CD14-positive monocyte (primary cell): ENCODE measurements at regions not wholly inside any gene's neighbourhood (a gene's known extent, or its start where the extent isn't known, plus 50 kb on each side); places are given as distances from the start of the nearest gene placed in this dataset.

Experiments used
- DNase-seq, 3 donors: peaks; one replicate each; pipeline ENCODE4 v3.0.0-alpha.2; 2011 to 2022
- H2AFZ ChIP-seq: 2 replicates; pipeline ENCODE4 v1.6.0; 2012; ENCODE audit warnings: mild to moderate bottlenecking, low read depth, low read length, inconsistent platforms; ENCODE audit not compliant: insufficient read depth, poor library complexity, severe bottlenecking
- H3K27ac ChIP-seq, 2 donors: 1 replicate in 1 of 2; 2 replicates in 1 of 2; pipeline ENCODE4 v1.5.1; 2012 to 2013; ENCODE audit warnings: low read length in 2 of 2, control low read depth in 1 of 2, inconsistent platforms in 1 of 2, low read depth in 1 of 2, mild to moderate bottlenecking in 1 of 2
- H3K27me3 ChIP-seq, 2 donors: one replicate each; pipeline versions ENCODE4 v1.6.0 to v1.6.1; 2011 to 2013; ENCODE audit warnings: low read length in 2 of 2; ENCODE audit not compliant: control insufficient read depth in 2 of 2, insufficient read depth in 2 of 2
- H3K36me3 ChIP-seq, 2 donors: replicated peaks in 1 of 2; 1 replicate in 1 of 2; 2 replicates in 1 of 2; pipeline versions ENCODE4 v1.5.1 to v1.6.1; 2012 to 2013; ENCODE audit warnings: low read length in 2 of 2, control low read depth in 1 of 2, inconsistent platforms in 1 of 2, mild to moderate bottlenecking in 1 of 2; ENCODE audit not compliant: insufficient read depth in 2 of 2, control insufficient read depth in 1 of 2
- H3K4me1 ChIP-seq, 2 donors: 1 replicate in 1 of 2; 2 replicates in 1 of 2; pipeline versions ENCODE4 v1.5.1 to v1.6.1; 2012 to 2013; ENCODE audit warnings: low read length in 2 of 2, control low read depth in 1 of 2, inconsistent platforms in 1 of 2, mild to moderate bottlenecking in 1 of 2, moderate library complexity in 1 of 2; ENCODE audit not compliant: insufficient read depth in 2 of 2, control insufficient read depth in 1 of 2
- H3K4me2 ChIP-seq: replicated peaks from 2 replicates; pipeline ENCODE3; 2012; ENCODE audit warnings: low read length, moderate library complexity, mild to moderate bottlenecking; ENCODE audit not compliant: poor library complexity, severe bottlenecking; ENCODE audit errors: extremely low read depth
- H3K4me3 ChIP-seq, 3 experiments: fragments of 200-600 bp in 1 of 3; sonication (generic) in 1 of 3; replicated peaks in 1 of 3; 1 replicate in 2 of 3; 2 replicates in 1 of 3; pipeline ENCODE4 v1.5.1; 2011 to 2013; ENCODE audit warnings: low read length in 3 of 3, mild to moderate bottlenecking in 3 of 3, control low read depth in 2 of 3, low read depth in 2 of 3, inconsistent platforms in 1 of 3, moderate library complexity in 1 of 3
- H3K79me2 ChIP-seq: 2 replicates; pipeline ENCODE4 v1.6.0; 2012; ENCODE audit warnings: mild to moderate bottlenecking, control low read depth, inconsistent platforms, low read length, moderate library complexity; ENCODE audit not compliant: insufficient read depth
- H3K9ac ChIP-seq: 2 replicates; pipeline ENCODE4 v1.6.0; 2017; ENCODE audit warnings: low read length, mild to moderate bottlenecking; ENCODE audit not compliant: insufficient read depth, poor library complexity, severe bottlenecking
- H3K9me3 ChIP-seq, 2 donors: replicated peaks in 1 of 2; 1 replicate in 1 of 2; 2 replicates in 1 of 2; pipeline versions ENCODE4 v1.5.1 to v1.6.1; 2012 to 2013; ENCODE audit warnings: low read length in 2 of 2, control low read depth in 1 of 2; ENCODE audit not compliant: control insufficient read depth in 1 of 2, insufficient read depth in 1 of 2
- H4K20me1 ChIP-seq: 2 replicates; pipeline ENCODE4 v1.6.0; 2012; ENCODE audit warnings: mild to moderate bottlenecking, low read length, control low read depth, moderate library complexity; ENCODE audit not compliant: insufficient read depth
- H3K27ac Mint-ChIP-seq, 7 donors: one replicate each; pipeline ENCODE4 v1.8.0; 2020; ENCODE audit warnings: mild to moderate bottlenecking in 7 of 7, mixed read lengths in 7 of 7, moderate library complexity in 6 of 7, inconsistent platforms in 2 of 7
- H3K27me3 Mint-ChIP-seq, 3 donors: one replicate each; pipeline ENCODE4 v1.8.0; 2021 to 2022; ENCODE audit warnings: low read depth in 3 of 3, mild to moderate bottlenecking in 3 of 3, mixed read lengths in 3 of 3, moderate library complexity in 3 of 3, inconsistent platforms in 1 of 3
- H3K36me3 Mint-ChIP-seq, 2 donors: one replicate each; pipeline ENCODE4 v1.8.0; 2020; ENCODE audit warnings: mixed read lengths in 2 of 2, inconsistent platforms in 1 of 2, mild to moderate bottlenecking in 1 of 2
- H3K4me1 Mint-ChIP-seq: one replicate; pipeline ENCODE4 v1.8.0; 2020; ENCODE audit warnings: mild to moderate bottlenecking, mixed read lengths
- H3K4me3 Mint-ChIP-seq, 2 donors: one replicate each; pipeline ENCODE4 v1.8.0; 2020; ENCODE audit warnings: mild to moderate bottlenecking in 2 of 2, mixed read lengths in 2 of 2, moderate library complexity in 1 of 2
- H3K9me3 Mint-ChIP-seq, 7 donors: one replicate each; pipeline ENCODE4 v1.8.0; 2020 to 2022; ENCODE audit warnings: mixed read lengths in 7 of 7, mild to moderate bottlenecking in 6 of 7, moderate library complexity in 6 of 7, inconsistent platforms in 2 of 7
- WGBS: methylation state at CpG from one replicate; pipeline ENCODE4 v1.1.5; 2013; ENCODE audit warnings: missing lambda C conversion rate; ENCODE audit not compliant: insufficient coverage; 5-methylcytosine and 5-hydroxymethylcytosine counted together
- intact Hi-C, 2 donors: fragments of 100-400 bp; cut with micrococcal nuclease; formaldehyde crosslinking; loops; one replicate each; pipeline versions ENCODE4 v1.15.0 to v1.15.1; 2023
- TF ChIP-seq, protein P1 (sequence below): fragments of 200-600 bp; IDR thresholded peaks from one replicate; pipeline ENCODE4 v1.8.0; 2022; ENCODE audit warnings: antibody characterized with exemption, mild to moderate bottlenecking

DNA sequence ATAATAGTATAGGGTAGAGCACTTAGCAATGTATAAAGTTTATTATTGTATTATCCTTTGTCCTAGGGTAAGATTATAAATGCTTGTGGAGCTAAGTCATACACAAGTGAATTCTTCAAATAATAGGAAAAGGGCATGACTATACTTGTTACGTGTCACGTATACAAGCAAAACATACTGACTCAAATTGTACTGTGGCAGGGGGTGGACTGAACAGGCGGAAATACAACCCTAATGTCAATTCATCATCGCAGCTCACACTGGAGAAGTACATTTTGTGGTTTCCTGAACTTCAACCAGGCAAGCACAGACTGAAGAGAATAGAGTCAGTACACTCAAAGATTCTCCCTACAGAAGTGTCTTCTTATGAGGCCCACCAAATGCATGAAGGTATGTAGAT, 201.0 kb downstream of the MBD2 start:
- no peak for DNase-seq
- Mint-ChIP-seq H3K27me3 (peaks cover 0 to 3% (median 0%) of the 10 kb centered on the region in 3 donors), H3K9me3 (peaks cover 0 to 3% (median 0%) of the 10 kb centered on the region in 7 donors), H3K4me1 (no peaks in the 10 kb centered on the region), H3K27ac (no peak overlapping the region), H3K36me3 (no peaks in the 10 kb centered on the region), H3K4me3 (no peak overlapping the region)
- no peaks in the 10 kb centered on the region for H3K36me3 ChIP-seq
- no peaks in the 10 kb centered on the region for H3K27me3 ChIP-seq
- intact Hi-C loops: no loop called here
- H3K4me2 ChIP-seq: no peak overlapping the region
- no peaks in the 10 kb centered on the region for H3K9me3 ChIP-seq
- H4K20me1 ChIP-seq: no peaks in the 10 kb centered on the region
- no peak overlapping the region for H3K4me3 ChIP-seq
- H3K27ac ChIP-seq: no peak overlapping the region
- TF ChIP-seq, protein P1, sequence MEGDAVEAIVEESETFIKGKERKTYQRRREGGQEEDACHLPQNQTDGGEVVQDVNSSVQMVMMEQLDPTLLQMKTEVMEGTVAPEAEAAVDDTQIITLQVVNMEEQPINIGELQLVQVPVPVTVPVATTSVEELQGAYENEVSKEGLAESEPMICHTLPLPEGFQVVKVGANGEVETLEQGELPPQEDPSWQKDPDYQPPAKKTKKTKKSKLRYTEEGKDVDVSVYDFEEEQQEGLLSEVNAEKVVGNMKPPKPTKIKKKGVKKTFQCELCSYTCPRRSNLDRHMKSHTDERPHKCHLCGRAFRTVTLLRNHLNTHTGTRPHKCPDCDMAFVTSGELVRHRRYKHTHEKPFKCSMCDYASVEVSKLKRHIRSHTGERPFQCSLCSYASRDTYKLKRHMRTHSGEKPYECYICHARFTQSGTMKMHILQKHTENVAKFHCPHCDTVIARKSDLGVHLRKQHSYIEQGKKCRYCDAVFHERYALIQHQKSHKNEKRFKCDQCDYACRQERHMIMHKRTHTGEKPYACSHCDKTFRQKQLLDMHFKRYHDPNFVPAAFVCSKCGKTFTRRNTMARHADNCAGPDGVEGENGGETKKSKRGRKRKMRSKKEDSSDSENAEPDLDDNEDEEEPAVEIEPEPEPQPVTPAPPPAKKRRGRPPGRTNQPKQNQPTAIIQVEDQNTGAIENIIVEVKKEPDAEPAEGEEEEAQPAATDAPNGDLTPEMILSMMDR: no peak
- no peaks in the 10 kb centered on the region for H3K4me1 ChIP-seq
- H3K79me2 ChIP-seq: no peaks in the 10 kb centered on the region
- no peak overlapping the region for H2AFZ ChIP-seq
- no peak overlapping the region for H3K9ac ChIP-seq
- WGBS: no CpG with 5 or more reads among the region's 4 CpGs

GRCh38 chr18:54020966-54021365, 203.5 kb downstream of the MBD2 start:
- H3K27ac Mint-ChIP-seq: no peak overlapping the region
- H3K36me3 Mint-ChIP-seq: no peaks in the 10 kb centered on the region
- Histone ChIP-seq H3K27me3 (no peaks in the 10 kb centered on the region), H3K4me1 (no peaks in the 10 kb centered on the region), H3K79me2 (no peaks in the 10 kb centered on the region), H3K9me3 (no peaks in the 10 kb centered on the region), H3K27ac (no peak overlapping the region), H2AFZ (no peak overlapping the region), H3K4me2 (no peak overlapping the region), H3K36me3 (no peaks in the 10 kb centered on the region), H3K4me3 (no peak overlapping the region), H4K20me1 (no peaks in the 10 kb centered on the region), H3K9ac (no peak overlapping the region)
- peaks cover 0 to 2% (median 0%) of the 10 kb centered on the region in 7 donors for H3K9me3 Mint-ChIP-seq
- H3K4me1 Mint-ChIP-seq: no peaks in the 10 kb centered on the region
- H3K4me3 Mint-ChIP-seq: no peak overlapping the region
- intact Hi-C loops: no loop called here
- H3K27me3 Mint-ChIP-seq: peaks cover 0 to 3% (median 0%) of the 10 kb centered on the region in 3 donors
- DNase-seq: no peak
- TF ChIP-seq, protein P1: no peak
